SK-N-SH (cell line): ENCODE measurements at regions not wholly inside any gene's neighbourhood (a gene's known extent, or its start where the extent isn't known, plus 50 kb on each side); places are given as distances from the start of the nearest gene placed in this dataset.

Experiments
- EP300 ChIP-seq, 2 experiments: IDR thresholded peaks; 2 replicates each; pipeline versions ENCODE4 v1.4.0 to v1.6.1; 2012; ENCODE audit warnings: borderline replicate concordance in 1 of 2, low read depth in 1 of 2, low read length in 1 of 2
- FOXJ3 ChIP-seq: sonication (generic); formaldehyde crosslinking; IDR thresholded peaks from 2 replicates; pipeline ENCODE4 v1.5.1; 2020; ENCODE audit warnings: mild to moderate bottlenecking, missing genetic modification reagents
- GABPA ChIP-seq: IDR thresholded peaks from 2 replicates; pipeline ENCODE4 v1.4.0; 2012; ENCODE audit warnings: low read depth, mild to moderate bottlenecking
- GATA2 ChIP-seq: sonication (generic); formaldehyde crosslinking; IDR thresholded peaks from 2 replicates; pipeline ENCODE4 v1.5.0; 2020; ENCODE audit warnings: mild to moderate bottlenecking, missing genetic modification reagents
- JUND ChIP-seq: IDR thresholded peaks from 2 replicates; pipeline ENCODE4 v1.4.0; 2012
- MEF2A ChIP-seq: IDR thresholded peaks from 2 replicates; pipeline ENCODE4 v1.4.0; 2012; ENCODE audit warnings: low read depth, borderline replicate concordance
- MXI1 ChIP-seq: IDR thresholded peaks from 2 replicates; pipeline ENCODE4 v1.6.1; 2012; ENCODE audit warnings: mild to moderate bottlenecking, low read depth, low read length, improper control_type of control experiment
- NRF1 ChIP-seq: IDR thresholded peaks from 2 replicates; pipeline ENCODE4 v1.6.1; 2012; ENCODE audit warnings: low read depth, mild to moderate bottlenecking, low read length
- POLR2AphosphoS5 ChIP-seq: IDR thresholded peaks from 2 replicates; pipeline ENCODE4 v1.6.1; 2012; ENCODE audit warnings: low read depth, low read length
- TAF1 ChIP-seq: IDR thresholded peaks from 2 replicates; pipeline ENCODE4 v1.6.1; 2012; ENCODE audit warnings: low read depth, mild to moderate bottlenecking, low read length, moderate library complexity, borderline replicate concordance
- TEAD4 ChIP-seq: IDR thresholded peaks from 2 replicates; pipeline ENCODE4 v1.4.0; 2012; ENCODE audit warnings: mild to moderate bottlenecking, borderline replicate concordance; ENCODE audit not compliant: insufficient read depth
- TF ChIP-seq, protein P1 (sequence below): IDR thresholded peaks from 2 replicates; pipeline ENCODE4 v1.6.1; 2012; ENCODE audit warnings: mild to moderate bottlenecking, low read depth, low read length, moderate library complexity
- TF ChIP-seq, protein P2 (sequence below): fragments of 200-600 bp; sonication (generic); IDR thresholded peaks from 2 replicates; pipeline ENCODE4 v1.6.1; 2017; ENCODE audit warnings: antibody characterized with exemption, mild to moderate bottlenecking, moderate library complexity
- TF ChIP-seq, protein P3 (sequence below): fragments of 150-350 bp; IDR thresholded peaks from 2 replicates; pipeline ENCODE4 v1.6.1; 2016; ENCODE audit warnings: mild to moderate bottlenecking, low read depth, low read length

DNA sequence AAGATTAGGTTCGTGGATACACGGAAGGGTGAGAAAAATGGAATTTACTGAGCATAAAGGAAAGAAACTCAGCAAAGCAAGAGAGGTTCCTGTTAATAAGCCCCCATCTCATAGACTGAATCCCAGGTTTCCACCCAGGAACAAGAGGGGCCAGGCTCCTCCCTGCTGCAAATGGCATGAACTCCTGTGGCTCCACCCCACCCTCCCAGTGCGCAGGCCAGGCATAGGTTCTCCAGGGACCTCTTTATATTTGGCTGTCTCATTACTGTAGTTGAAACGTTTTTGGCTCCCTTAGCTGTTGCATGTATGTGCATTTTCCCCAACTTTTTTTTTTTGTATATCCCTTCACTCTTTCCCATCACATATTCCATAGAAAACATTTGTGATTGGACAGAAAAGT lies 217.8 kb upstream of the NRP1 start:
- TF ChIP-seq, protein P1, sequence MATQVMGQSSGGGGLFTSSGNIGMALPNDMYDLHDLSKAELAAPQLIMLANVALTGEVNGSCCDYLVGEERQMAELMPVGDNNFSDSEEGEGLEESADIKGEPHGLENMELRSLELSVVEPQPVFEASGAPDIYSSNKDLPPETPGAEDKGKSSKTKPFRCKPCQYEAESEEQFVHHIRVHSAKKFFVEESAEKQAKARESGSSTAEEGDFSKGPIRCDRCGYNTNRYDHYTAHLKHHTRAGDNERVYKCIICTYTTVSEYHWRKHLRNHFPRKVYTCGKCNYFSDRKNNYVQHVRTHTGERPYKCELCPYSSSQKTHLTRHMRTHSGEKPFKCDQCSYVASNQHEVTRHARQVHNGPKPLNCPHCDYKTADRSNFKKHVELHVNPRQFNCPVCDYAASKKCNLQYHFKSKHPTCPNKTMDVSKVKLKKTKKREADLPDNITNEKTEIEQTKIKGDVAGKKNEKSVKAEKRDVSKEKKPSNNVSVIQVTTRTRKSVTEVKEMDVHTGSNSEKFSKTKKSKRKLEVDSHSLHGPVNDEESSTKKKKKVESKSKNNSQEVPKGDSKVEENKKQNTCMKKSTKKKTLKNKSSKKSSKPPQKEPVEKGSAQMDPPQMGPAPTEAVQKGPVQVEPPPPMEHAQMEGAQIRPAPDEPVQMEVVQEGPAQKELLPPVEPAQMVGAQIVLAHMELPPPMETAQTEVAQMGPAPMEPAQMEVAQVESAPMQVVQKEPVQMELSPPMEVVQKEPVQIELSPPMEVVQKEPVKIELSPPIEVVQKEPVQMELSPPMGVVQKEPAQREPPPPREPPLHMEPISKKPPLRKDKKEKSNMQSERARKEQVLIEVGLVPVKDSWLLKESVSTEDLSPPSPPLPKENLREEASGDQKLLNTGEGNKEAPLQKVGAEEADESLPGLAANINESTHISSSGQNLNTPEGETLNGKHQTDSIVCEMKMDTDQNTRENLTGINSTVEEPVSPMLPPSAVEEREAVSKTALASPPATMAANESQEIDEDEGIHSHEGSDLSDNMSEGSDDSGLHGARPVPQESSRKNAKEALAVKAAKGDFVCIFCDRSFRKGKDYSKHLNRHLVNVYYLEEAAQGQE = no peak
- TF ChIP-seq, protein P2, sequence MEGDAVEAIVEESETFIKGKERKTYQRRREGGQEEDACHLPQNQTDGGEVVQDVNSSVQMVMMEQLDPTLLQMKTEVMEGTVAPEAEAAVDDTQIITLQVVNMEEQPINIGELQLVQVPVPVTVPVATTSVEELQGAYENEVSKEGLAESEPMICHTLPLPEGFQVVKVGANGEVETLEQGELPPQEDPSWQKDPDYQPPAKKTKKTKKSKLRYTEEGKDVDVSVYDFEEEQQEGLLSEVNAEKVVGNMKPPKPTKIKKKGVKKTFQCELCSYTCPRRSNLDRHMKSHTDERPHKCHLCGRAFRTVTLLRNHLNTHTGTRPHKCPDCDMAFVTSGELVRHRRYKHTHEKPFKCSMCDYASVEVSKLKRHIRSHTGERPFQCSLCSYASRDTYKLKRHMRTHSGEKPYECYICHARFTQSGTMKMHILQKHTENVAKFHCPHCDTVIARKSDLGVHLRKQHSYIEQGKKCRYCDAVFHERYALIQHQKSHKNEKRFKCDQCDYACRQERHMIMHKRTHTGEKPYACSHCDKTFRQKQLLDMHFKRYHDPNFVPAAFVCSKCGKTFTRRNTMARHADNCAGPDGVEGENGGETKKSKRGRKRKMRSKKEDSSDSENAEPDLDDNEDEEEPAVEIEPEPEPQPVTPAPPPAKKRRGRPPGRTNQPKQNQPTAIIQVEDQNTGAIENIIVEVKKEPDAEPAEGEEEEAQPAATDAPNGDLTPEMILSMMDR = no peak
- no peak for TF ChIP-seq EP300 (IDR thresholded peaks at IDR 0.05; ENCODE audit: borderline replicate concordance in 1 of 2, low read depth in 1 of 2, low read length in 1 of 2)
- TF ChIP-seq POLR2AphosphoS5 = no peak
- TF ChIP-seq, protein P3, sequence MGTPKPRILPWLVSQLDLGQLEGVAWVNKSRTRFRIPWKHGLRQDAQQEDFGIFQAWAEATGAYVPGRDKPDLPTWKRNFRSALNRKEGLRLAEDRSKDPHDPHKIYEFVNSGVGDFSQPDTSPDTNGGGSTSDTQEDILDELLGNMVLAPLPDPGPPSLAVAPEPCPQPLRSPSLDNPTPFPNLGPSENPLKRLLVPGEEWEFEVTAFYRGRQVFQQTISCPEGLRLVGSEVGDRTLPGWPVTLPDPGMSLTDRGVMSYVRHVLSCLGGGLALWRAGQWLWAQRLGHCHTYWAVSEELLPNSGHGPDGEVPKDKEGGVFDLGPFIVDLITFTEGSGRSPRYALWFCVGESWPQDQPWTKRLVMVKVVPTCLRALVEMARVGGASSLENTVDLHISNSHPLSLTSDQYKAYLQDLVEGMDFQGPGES = no peak
- TF ChIP-seq NRF1 = no peak
- TF ChIP-seq MEF2A = no peak
- no peak for TF ChIP-seq MXI1
- TF ChIP-seq GATA2 (CRISPR knock-in tag) = no peak
- no peak for TF ChIP-seq JUND
- TF ChIP-seq GABPA = no peak
- no peak for TF ChIP-seq TEAD4
- TF ChIP-seq FOXJ3 (CRISPR knock-in tag) = no peak
- TF ChIP-seq TAF1 = no peak
